ENCODE measurements at regions not wholly inside any gene's neighbourhood (a gene's known extent, or its start where the extent isn't known, plus 50 kb on each side); places are given as distances from the start of the nearest gene placed in this dataset.
A peak's percentile ranks its signal among the peaks of the same experiment; 100 is the strongest.

- Histone ChIP-seq H3K4me3 (no peak overlapping the region), H3K36me3 (no peaks in the 10 kb centered on the region), H3K4me1 (peaks cover 81% of the 10 kb centered on the region), H3K27ac (peak overlapping the region; percentile 94), H3K9me3 (no peaks in the 10 kb centered on the region), H3K27me3 (ENCODE audit: low read depth) (no peaks in the 10 kb centered on the region)
- no peak for TF ChIP-seq CTCF (IDR thresholded peaks at IDR 0.05)
- DNase-seq (peak; percentile 87), ATAC-seq (peak; percentile 11 to 28)
- intact Hi-C loops (cut with DNase I), result no loop called here
Measured at GRCh38 chr1:234533975-234534876, 55.2 kb upstream of the TARBP1 start.

- no peaks in the 10 kb centered on the region for H3K36me3 ChIP-seq
- peak overlapping the region; percentile 94 for H3K27ac ChIP-seq
- intact Hi-C loops (cut with DNase I), result no loop called here
- peak in 1 of 2 donors; percentile 29 for ATAC-seq
- peaks cover 90% of the 10 kb centered on the region for H3K4me1 ChIP-seq
- TF ChIP-seq CTCF (IDR thresholded peaks at IDR 0.05), result no peak
- no peaks in the 10 kb centered on the region for H3K9me3 ChIP-seq
- DNase-seq, result no peak
- H3K4me3 ChIP-seq, result no peak overlapping the region
- no peaks in the 10 kb centered on the region for H3K27me3 ChIP-seq (ENCODE audit: low read depth)
Measured at GRCh38 chr1:234533034-234533891, 54.3 kb upstream of the TARBP1 start.

- TF ChIP-seq CTCF (IDR thresholded peaks at IDR 0.05), result no peak
Measured at GRCh38 chr1:234532503-234532922, 53.5 kb upstream of the TARBP1 start.

GRCh38 chr1:234531151-234531635 lies 52.2 kb upstream of the TARBP1 start:
- H3K36me3 ChIP-seq, result no peaks in the 10 kb centered on the region
- intact Hi-C loops (cut with DNase I), result no loop called here
- H3K27me3 ChIP-seq (ENCODE audit: low read depth), result no peaks in the 10 kb centered on the region
- no peak for TF ChIP-seq CTCF (IDR thresholded peaks at IDR 0.05)
- ATAC-seq (no peak), DNase-seq (no peak)
- H3K4me1 ChIP-seq, result peaks cover 90% of the 10 kb centered on the region
- no peaks in the 10 kb centered on the region for H3K9me3 ChIP-seq
- peak overlapping the region; percentile 94 for H3K27ac ChIP-seq
- H3K4me3 ChIP-seq, result peak overlapping the region; percentile 14

More at GRCh38 chr1:234532503-234532922, 53.5 kb upstream of the TARBP1 start:
- Histone ChIP-seq H3K4me3 (no peak overlapping the region), H3K9me3 (no peaks in the 10 kb centered on the region), H3K36me3 (no peaks in the 10 kb centered on the region), H3K27me3 (ENCODE audit: low read depth) (no peaks in the 10 kb centered on the region), H3K27ac (peak overlapping the region; percentile 94), H3K4me1 (peaks cover 94% of the 10 kb centered on the region)
- DNase-seq, result no peak
- peak; percentile 62 to 74 for ATAC-seq
- intact Hi-C loops (cut with DNase I), result no loop called here

GRCh38 chr1:234530672-234531071 lies 51.7 kb upstream of the TARBP1 start:
- no peak for ATAC-seq
- H3K4me1 ChIP-seq, result peaks cover 85% of the 10 kb centered on the region
- H3K27me3 ChIP-seq (ENCODE audit: low read depth), result no peaks in the 10 kb centered on the region
- peak overlapping the region; percentile 94 for H3K27ac ChIP-seq
- DNase-seq, result no peak
- H3K36me3 ChIP-seq, result no peaks in the 10 kb centered on the region
- H3K4me3 ChIP-seq, result peak overlapping the region; percentile 14
- intact Hi-C loops (cut with DNase I), result no loop called here
- no peaks in the 10 kb centered on the region for H3K9me3 ChIP-seq
- TF ChIP-seq CTCF (IDR thresholded peaks at IDR 0.05), result no peak

Measured in lower lobe of right lung (tissue), 2 donors.